Glomerular visceral epithelial cell (primary cell): ENCODE measurements at regions not wholly inside any gene's neighbourhood (a gene's known extent, or its start where the extent isn't known, plus 50 kb on each side); places are given as distances from the start of the nearest gene placed in this dataset.
"Not testable (repeated sequence)": the region's sequence is repeated elsewhere in the genome, so short reads cannot be mapped to it uniquely, and the experiment has no call there.

Experiments used
- DNase-seq: peaks from one replicate; pipeline ENCODE4 v3.0.0-alpha.2; 2016; ENCODE audit errors: extremely low spot score

DNA sequence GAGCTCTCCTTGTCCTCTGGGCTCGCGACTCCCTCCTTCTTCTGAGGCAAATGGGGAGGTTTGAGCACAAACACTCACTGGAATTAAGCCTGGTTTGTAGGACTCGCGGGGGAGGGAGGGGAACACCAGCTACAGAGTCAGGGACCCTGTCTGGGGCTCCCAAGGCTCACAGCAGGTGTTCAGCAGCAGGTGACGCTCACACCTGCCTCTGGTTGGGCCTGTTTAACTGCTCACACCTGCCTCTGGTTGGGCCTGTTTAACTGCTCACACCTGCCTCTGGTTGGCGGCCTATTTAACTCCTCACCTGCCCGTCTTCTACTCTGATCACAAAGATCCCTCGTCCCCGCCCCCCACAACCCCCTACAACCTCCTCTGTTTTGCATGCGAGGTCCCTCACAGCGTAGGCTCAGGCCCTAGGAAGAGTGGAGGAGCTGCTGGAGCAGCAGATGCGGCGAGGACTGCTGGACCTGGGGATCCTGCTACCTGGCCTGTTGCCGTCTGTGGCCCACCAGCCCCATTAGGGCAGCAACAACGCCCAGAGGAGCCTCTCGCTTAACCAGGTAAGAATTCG, 181.9 kb downstream of the ERMARD start:
- no peak for DNase-seq

DNA sequence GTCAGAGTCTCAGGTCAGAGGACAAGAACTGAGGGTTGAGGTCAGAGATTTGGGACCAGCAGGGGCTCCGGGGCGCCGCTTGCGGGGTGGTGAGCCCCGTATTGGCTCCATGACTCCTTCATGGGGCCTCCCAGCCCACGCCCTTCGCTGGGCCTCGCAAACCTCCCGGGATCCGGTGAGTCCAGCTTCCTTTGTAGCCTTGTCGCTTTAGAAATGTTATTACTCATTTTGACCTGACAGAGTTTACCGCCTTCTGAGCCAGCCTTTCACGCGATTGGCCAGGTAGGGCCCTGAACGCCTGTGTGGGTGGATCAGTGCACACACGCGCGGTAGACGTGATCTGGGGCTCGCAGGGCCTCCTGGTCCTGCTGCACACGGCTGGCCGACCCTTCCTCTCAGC, 181.1 kb downstream of the ERMARD start:
- no peak for DNase-seq

DNA sequence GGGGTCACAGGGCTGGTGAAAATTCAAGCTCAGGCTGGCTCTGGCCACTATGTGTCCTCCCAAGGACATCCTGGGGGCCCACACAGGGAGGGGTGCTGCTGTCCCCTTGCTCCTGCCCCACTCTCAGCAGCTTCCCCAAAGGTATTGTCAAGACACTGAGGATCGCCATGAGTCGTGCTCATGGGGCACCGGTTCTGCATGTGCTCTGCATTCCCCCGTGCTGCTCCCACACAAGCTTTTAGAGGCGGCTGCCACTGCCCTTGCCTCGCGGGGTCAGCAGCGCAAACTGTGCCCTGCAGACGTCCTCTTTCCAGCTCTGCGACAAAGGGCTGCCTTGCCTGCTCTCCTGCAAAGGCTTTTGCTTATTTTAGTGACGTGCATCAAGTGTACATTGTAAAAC, 179.8 kb downstream of the ERMARD start:
- no peak for DNase-seq

DNA sequence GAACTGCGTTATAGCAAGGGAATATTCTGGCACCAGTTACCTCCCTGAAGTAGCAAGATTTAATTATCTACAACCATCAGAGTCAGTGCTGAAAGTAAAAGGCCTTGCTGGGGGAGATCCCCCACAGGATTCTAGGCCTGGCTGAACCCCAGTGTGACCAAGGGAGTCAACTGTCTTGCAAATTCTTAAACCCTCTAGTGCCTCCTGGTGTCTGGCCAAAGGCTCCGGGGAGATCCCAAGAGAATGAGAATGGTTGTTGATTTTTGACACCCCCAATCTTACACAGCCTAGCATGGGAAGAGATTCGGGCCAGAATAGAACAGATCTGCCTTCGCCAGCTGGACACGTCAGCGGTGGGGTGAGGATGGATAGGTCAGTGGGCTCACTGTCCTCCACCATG, 179.4 kb downstream of the ERMARD start:
- DNase-seq = no peak

DNA sequence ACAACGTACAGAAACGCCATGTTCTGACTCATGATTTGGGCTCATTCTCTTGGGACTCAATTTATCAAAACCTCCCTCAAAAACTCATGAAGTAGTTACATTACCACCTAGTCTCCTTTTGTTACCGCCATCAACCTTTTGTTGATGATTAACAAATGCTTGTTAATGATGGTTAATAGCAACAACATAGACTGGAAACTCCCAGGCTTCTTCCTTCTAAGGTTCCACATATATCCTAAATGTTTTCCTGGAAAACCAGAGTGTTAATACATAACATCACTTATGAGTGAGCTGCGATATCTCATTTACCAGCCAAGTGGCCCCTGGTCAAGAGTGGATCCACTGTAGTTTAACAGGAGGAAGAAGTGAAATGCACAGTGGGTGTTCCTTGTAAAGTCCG, 176.3 kb downstream of the ERMARD start:
- no peak for DNase-seq

GRCh38 chr6:169926617-169927417, 175.4 kb downstream of the ERMARD start:
- DNase-seq = no peak

- no peak for DNase-seq
Measured at GRCh38 chr6:169923468-169924464, 172.3 kb downstream of the ERMARD start.

DNA sequence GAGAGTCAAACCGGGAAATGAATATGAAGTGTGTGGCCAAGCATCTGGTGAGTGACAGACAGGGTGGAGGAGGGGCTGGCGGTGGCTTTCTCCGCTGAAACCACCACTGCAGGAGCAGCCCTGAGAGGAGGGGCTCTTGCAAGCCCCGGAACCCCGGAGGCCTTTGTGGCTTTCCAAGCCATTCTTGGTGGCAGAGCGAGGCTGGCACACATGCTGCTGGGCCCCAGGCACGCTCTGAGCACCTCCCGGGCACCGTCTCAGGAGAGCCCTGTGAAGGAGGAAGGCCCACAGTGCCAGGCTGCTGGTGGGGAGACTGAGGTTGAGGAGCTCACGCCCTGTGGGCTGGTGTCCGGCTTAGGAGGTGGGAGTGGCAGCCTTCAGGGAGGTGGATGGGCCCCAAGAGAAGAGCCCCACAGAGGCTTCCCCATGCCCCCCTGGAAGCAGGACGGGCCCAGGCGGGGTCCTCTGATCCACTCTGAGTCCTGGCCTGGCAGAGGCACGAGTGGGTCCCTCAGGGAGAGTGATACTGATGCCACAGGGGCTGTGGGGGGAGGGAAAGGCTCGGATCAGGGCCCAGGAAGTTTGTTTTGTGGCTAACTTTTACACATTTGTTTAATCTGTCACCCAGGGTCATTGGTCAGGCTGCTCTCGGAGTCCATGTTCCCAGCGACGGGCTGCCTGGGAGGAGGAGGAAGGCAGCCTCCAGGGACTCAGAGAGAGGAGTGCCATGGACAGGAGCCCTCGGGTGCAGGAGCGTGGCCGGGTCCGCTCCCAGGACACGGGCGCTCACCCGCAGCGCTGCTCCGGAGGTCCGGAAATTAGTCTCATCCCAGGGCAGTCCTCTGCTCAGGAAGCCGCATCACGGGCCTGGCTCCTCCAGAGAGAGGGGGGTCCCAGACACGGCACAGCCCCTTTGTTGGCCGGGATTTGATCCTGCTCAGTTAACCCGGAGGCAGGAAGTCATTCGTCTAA, 170.7 kb downstream of the ERMARD start:
- DNase-seq = no peak

GRCh38 chr6:169921217-169921616, 169.8 kb downstream of the ERMARD start:
- no peak for DNase-seq

DNA sequence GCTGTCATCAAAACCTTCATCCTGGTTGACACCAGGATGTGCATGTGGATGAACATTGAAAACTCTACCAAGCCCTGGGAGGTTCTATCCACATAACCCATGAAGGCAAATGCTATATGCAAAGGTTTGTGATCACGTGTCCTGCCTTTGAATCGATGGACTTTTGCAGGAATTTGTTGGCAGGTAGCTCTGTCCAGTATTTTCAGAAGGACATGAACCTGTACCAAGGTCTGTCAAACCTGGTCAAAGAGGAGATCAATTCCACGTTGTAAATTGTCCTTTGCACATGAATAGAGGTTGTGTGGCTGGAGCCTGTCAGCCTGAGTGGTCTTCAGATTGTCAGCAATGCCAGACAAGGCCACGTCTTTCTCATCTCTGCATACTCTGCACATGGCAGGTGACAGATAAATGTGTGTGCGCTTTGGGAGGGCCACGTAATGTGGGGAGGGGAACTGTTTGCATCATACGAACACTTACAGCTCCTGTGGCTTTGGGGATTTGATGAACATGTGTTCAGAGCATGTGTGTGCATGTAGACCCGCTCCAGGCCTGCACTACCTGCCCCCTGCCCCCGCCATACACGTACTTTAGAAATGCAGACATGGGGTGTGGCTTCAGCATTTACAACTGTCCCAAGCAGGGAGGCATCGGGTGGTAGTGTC, 169.1 kb downstream of the ERMARD start:
- DNase-seq = no peak

DNA sequence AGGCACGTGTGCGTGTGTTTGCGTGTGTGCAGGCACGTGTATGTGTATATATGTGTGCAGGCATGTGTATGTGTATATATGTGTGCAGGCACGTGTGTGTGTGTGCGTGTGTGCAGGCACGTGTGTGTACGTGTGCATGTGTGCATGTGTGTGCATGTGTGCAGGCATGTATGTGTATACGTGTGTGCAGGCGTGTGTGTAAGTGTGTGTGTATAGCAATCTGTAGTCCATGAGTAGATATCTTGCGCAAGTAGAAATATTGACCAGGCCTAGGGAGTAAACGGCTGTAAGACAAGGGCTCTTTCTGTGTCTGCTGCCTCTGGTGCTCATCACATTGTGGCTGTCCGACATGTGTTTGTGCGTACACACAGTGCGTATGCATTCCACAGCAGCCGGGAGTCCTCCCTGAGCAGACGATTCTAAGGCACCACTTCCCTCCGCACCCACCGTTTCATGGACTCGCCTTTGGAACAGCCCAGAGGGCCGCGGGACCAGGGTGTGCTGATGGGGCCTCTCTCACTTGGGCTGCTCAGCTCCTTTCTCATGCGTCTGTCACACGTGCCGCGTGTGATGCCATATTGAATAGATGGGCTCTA, 167.6 kb downstream of the ERMARD start:
- no peak for DNase-seq

GRCh38 chr6:169918239-169918953, 167.0 kb downstream of the ERMARD start:
- no peak for DNase-seq

DNA sequence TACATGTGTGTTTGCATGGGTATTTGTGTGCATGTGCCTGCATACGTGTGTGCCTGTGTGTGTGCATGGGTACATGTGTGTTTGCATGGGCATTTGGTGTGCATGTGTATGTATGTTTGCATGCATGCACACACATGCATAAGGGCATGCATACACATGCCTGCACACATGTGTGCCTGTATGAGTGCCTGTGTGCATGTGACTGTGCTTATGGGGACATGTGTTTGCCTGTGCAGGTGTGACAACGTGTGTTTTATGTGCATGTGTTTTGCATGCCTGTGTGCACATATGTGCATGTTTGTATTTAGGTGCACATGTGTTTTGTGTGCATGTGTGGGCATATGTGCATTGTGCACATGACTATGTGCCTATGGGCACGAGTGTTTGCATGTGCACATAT, 165.7 kb downstream of the ERMARD start:
- DNase-seq = no peak

DNA sequence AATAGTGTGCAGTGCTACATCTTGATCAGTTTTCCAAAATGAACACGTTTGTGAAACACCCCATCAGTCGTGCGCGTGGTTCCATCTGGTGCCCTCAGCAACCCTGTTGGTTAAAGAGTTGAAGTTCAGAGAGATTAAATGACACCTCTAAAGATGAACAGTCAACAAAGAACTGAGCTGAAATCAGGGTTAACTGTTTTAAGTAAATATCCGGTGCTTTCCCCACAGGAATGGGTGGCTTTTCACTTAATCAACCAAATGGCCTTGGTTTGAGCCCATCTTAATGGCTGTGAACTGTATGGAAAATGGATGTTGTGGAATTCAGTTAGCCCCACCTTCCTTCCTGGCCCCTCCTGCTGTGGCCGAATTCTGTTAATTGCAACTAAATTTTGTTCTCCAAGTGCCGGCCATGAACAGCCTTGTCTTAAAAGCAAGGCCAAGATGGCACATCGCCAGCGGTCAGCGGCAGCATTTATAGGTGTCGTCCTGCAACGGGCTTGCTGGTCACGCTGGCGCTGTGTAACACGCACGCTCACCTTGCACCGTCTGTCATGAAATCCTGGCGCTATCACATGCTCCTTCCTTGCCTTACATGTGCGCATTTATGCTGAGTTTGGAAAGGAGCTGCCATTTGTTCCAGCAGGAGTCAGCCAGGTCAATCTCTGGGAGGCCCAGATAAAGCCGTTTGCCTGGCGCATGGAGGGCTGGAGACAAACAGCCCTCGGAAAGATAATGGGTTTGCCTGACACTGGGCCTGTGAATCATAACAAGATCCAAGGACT, 164.5 kb downstream of the ERMARD start:
- no peak for DNase-seq

GRCh38 chr6:169913745-169914144, 162.3 kb downstream of the ERMARD start:
- not testable (repeated sequence) for DNase-seq

DNA sequence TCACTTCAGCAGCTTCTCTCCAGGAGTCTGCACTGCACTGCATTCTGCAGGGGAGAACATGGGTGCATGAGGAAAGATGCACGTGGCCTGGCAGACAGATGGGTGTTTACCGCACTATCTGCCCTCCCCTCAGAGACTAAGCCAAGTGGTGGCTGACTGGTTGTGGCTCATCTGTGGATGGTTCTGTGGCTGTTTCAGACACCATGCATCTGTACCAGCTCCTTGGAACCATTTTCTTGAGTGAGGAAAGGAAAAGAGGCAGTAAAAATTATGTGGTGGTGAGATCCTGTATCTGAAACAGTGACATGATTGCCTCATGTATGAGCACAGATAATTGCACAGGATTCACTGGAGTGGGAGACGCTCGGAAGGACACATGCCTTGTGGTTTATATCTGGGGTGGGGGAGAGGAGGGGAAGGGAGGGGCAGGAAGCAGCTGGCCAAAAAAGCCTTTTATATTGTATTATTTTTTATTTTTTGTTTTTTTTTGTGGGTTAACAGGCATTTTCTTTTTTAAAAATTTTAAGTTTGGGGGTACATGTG, 161.7 kb downstream of the ERMARD start:
- DNase-seq = no peak

DNA sequence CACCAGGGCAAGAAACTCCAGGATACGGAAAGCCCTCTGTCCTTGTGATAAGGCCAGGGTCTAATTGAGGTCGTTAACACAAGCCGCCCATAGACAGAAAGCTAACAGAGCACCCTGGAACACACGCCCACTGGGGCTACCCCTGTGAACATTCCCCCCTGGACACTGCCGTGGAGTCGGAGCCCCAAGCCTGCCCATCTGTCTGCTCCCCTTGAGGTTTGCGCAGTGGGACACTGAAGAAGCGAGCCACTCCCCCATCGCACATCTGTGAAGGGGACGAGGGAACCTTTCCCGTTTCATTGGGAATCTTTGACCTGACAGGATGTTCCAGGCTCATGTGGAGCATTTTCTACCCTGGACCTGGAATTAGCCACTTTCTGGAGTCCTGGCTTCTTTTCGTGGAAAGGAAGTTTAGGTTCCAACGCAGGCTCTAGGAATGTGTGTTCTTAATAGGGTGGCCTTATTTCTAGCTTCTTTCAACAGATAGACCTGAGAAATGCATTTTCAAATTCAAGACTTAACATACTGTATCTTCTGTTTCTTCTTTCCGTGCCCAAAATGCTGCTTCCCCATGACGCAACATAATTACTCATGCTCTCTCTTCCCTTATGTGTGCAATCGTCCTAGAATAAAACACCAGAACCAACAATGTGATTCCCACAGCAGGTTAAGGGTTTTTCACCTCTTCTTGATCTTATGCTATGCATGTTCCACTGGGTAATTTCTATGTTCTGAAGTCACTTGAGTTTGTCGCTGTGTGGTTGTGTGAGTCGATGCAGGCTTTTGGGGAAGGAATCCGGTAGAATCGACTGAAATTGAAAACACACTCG, 161.1 kb downstream of the ERMARD start:
- DNase-seq = no peak
